ENCODE measurements at regions not wholly inside any gene's neighbourhood (a gene's known extent, or its start where the extent isn't known, plus 50 kb on each side); places are given as distances from the start of the nearest gene placed in this dataset.
A peak's percentile ranks its signal among the peaks of the same experiment; 100 is the strongest.
"Not testable (repeated sequence)": the region's sequence is repeated elsewhere in the genome, so short reads cannot be mapped to it uniquely, and the experiment has no call there.

DNA sequence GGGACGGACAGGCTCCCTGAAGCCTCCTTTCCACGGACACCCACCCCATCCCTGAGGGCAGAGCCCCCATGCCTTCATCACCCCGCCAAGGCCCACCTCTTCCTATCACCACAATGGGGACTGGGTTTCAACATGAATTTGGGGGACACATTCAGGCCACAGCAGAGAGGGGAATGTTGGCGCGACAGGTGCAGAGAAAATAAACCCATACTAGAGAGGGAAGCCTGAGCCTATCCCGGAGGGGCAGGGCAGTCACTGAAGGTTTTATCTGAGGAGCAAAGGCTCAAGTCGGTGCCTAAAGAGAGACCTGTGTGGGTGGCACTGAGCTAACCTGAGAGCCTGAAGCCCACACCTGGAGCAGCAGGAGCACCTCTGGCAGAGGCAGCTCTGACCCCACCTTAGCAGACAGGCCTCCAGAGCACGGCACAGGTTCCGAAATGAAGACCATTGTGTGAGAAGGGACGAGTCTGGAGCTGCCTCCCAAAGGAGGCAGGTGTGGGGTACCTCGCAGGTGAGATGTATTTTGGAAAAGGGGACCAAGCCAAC lies 180.6 kb upstream of the PDE10A start:
- 82% methylated on average over 11 of the region's 11 CpGs for WGBS (ENCODE audit: insufficient coverage)
- H3K27me3 ChIP-seq (ENCODE audit: control insufficient read depth, insufficient read depth, low read length) = peaks cover 23% of the 10 kb centered on the region

DNA sequence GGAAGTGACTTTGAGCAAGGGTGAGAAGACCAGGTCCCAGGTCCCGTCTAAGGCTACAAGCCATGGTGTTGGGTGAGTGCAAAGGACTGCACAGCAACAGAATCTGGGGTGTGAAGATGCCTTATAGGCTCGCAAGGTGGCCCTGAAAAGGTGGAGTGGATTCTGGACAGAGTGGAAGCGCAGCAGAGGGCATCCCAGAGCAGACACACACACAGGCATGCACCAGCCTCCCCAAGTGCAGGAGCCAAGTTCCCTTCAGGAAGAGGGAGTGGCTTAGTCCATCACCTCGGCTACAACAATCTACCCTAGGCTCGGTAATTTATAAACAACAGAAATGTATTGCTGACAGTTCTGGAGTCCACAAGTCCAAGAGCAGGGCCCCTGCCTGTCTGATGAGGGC lies 180.1 kb upstream of the PDE10A start:
- Histone ChIP-seq H3K4me1 (ENCODE audit: control insufficient read depth, insufficient read depth, low read length) (peaks cover 2% of the 10 kb centered on the region), H3K4me3 (ENCODE audit: low read depth, low read length) (no peak overlapping the region), H3K27ac (ENCODE audit: low read depth, low read length) (no peak overlapping the region), H3K27me3 (ENCODE audit: control insufficient read depth, insufficient read depth, low read length) (peaks cover 20% of the 10 kb centered on the region), H3K9me3 (ENCODE audit: control insufficient read depth, insufficient read depth, low read length) (no peaks in the 10 kb centered on the region), H3K36me3 (ENCODE audit: control insufficient read depth, insufficient read depth, low read length) (no peaks in the 10 kb centered on the region)
- no peak for DNase-seq (ENCODE audit: low read depth in 4 of 6, low spot score in 6 of 6)
- WGBS (ENCODE audit: insufficient coverage) = 72% methylated on average over 3 of the region's 5 CpGs

More for the DNA sequence above, 180.6 kb upstream of the PDE10A start:
- peaks cover 2% of the 10 kb centered on the region for H3K4me1 ChIP-seq (ENCODE audit: control insufficient read depth, insufficient read depth, low read length)
- no peaks in the 10 kb centered on the region for H3K36me3 ChIP-seq (ENCODE audit: control insufficient read depth, insufficient read depth, low read length)
- DNase-seq (ENCODE audit: low read depth in 4 of 6, low spot score in 6 of 6) = no peak
- no peak overlapping the region for H3K4me3 ChIP-seq (ENCODE audit: low read depth, low read length)
- H3K9me3 ChIP-seq (ENCODE audit: control insufficient read depth, insufficient read depth, low read length) = no peaks in the 10 kb centered on the region
- H3K27ac ChIP-seq (ENCODE audit: low read depth, low read length) = no peak overlapping the region

DNA sequence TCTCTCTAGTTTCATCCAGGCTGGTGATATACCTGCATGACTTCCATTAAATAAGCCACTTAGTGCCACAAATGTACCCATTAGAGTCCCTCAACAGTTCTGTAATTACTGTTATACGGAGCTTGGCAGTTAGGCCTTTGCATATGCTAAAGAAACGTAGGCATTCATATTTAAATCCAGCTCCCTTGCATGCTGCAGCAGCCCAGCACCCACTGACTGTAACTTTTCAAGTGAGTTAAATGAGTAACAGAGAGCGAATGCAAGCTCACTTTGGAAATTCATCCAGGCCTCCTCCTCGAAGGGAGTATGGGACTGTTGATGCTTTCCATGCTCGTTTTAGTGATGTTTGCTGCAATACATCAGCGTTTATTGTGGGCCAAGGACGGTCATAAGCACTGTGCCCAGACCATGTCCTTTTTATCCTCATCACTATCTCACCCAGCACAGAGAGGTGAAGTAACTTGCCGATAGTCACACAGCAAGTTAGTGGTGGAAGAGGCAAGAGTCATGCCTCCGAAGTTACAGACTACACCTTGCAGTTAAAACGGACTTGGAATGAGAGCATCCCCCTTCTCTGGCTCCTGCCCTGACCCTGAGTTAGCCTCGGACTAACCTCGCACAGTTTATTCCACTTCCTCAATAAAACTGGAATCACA lies 179.4 kb upstream of the PDE10A start:
- no peaks in the 10 kb centered on the region for H3K9me3 ChIP-seq (ENCODE audit: control insufficient read depth, insufficient read depth, low read length)
- peaks cover 2% of the 10 kb centered on the region for H3K4me1 ChIP-seq (ENCODE audit: control insufficient read depth, insufficient read depth, low read length)
- no peak overlapping the region for H3K4me3 ChIP-seq (ENCODE audit: low read depth, low read length)
- peaks cover 18% of the 10 kb centered on the region for H3K27me3 ChIP-seq (ENCODE audit: control insufficient read depth, insufficient read depth, low read length)
- peak in 1 of 6 donors; percentile 56 for DNase-seq (ENCODE audit: low read depth in 4 of 6, low spot score in 6 of 6)
- H3K27ac ChIP-seq (ENCODE audit: low read depth, low read length) = no peak overlapping the region
- no peaks in the 10 kb centered on the region for H3K36me3 ChIP-seq (ENCODE audit: control insufficient read depth, insufficient read depth, low read length)
- WGBS (ENCODE audit: insufficient coverage) = 47% methylated on average over 3 of the region's 12 CpGs

DNA sequence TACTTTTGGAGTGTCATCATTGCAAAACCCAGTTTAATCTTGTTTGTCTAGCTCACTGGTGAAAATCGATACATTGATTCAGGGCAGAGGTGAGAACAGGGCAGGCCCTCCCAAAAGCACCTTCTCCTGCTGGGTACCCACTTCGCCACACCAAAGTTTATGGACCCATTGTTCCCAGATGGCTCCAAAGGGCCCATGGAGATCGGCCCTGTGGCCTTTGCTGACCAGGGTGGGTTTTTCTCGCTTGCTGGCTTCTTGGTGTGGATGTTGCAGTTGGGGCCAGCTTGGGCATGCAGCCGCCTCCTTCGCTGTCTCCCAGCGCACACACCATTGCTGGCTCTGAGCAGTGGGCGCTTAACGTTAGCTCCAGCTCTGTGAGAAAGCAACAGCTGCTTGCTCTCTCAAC lies 178.1 kb upstream of the PDE10A start:
- no peak overlapping the region for H3K27ac ChIP-seq (ENCODE audit: low read depth, low read length)
- H3K27me3 ChIP-seq (ENCODE audit: control insufficient read depth, insufficient read depth, low read length) = peaks cover 10% of the 10 kb centered on the region
- no peak overlapping the region for H3K4me3 ChIP-seq (ENCODE audit: low read depth, low read length)
- DNase-seq (ENCODE audit: low read depth in 4 of 6, low spot score in 6 of 6) = no peak
- no peaks in the 10 kb centered on the region for H3K36me3 ChIP-seq (ENCODE audit: control insufficient read depth, insufficient read depth, low read length)
- WGBS (ENCODE audit: insufficient coverage) = 72% methylated on average over 9 of the region's 9 CpGs
- no peaks in the 10 kb centered on the region for H3K9me3 ChIP-seq (ENCODE audit: control insufficient read depth, insufficient read depth, low read length)
- no peaks in the 10 kb centered on the region for H3K4me1 ChIP-seq (ENCODE audit: control insufficient read depth, insufficient read depth, low read length)

DNA sequence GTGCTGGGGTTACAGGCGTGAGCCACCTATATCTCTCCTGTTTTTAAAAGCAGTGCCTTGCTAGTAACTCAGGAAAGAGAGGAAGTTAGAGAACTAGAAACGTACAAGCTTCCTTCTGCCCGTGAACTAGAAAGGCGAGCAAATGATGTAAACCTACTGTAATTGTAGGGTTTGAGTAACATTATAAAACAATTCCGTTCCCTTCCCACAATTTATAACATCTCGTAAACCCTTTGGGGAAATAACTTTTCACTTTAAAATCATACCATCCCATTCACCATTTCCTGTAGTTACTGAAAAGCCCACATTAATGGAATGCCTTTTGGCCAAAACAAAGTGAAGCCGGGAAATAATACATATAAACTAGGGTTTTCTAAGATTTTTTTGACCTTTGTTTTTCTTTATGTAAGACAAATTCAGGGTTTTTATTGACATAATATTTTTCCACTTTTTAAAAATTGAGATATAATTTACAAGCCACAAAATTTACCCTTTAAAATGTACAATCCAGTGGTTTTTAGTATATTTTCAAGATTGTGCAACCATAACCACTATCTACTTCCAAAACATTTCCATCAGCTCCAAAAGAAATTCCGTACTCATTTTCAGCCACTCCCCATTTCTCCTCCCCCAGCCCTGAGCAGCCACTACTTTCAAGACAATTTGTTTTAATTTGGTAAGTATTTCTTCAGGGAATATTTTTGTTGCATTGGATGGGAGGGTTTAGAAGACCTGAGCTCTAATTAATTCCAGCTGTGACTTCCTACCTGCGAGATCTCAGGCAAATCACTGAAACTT lies 175.1 kb upstream of the PDE10A start:
- DNase-seq (ENCODE audit: low read depth in 4 of 6, low spot score in 6 of 6) = no peak
- Histone ChIP-seq H3K27ac (ENCODE audit: low read depth, low read length) (no peak overlapping the region), H3K9me3 (ENCODE audit: control insufficient read depth, insufficient read depth, low read length) (no peaks in the 10 kb centered on the region), H3K27me3 (ENCODE audit: control insufficient read depth, insufficient read depth, low read length) (peaks cover 7% of the 10 kb centered on the region), H3K4me1 (ENCODE audit: control insufficient read depth, insufficient read depth, low read length) (peaks cover 17% of the 10 kb centered on the region), H3K4me3 (ENCODE audit: low read depth, low read length) (no peak overlapping the region), H3K36me3 (ENCODE audit: control insufficient read depth, insufficient read depth, low read length) (no peaks in the 10 kb centered on the region)
- WGBS (ENCODE audit: insufficient coverage) = no CpG with 5 or more reads among the region's 9 CpGs

DNA sequence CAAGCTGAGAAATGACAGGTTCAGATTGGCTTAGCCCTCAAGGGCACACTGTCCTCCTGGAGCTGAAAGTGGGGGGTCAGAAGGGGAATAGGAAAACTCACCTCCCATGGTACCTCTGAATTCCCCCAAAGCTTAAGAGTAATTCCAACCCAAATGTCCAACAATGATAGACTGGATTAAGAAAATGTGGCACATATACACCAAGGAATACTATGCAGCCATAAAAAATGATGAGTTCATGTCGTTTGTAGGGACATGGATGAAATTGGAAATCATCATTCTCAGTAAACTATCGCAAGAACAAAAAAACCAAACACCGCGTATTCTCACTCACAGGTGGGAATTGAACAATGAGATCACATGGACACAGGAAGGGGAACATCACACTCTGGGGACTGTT lies 173.6 kb upstream of the PDE10A start:
- not testable (repeated sequence) for H3K4me3 ChIP-seq (ENCODE audit: low read depth, low read length); H3K36me3 ChIP-seq (ENCODE audit: control insufficient read depth, insufficient read depth, low read length); H3K9me3 ChIP-seq (ENCODE audit: control insufficient read depth, insufficient read depth, low read length); H3K27me3 ChIP-seq (ENCODE audit: control insufficient read depth, insufficient read depth, low read length); DNase-seq (ENCODE audit: low read depth in 4 of 6, low spot score in 6 of 6); H3K27ac ChIP-seq (ENCODE audit: low read depth, low read length)
- H3K4me1 ChIP-seq (ENCODE audit: control insufficient read depth, insufficient read depth, low read length) = peaks cover 20% of the 10 kb centered on the region
- WGBS (ENCODE audit: insufficient coverage) = no CpG with 5 or more reads among the region's 4 CpGs

DNA sequence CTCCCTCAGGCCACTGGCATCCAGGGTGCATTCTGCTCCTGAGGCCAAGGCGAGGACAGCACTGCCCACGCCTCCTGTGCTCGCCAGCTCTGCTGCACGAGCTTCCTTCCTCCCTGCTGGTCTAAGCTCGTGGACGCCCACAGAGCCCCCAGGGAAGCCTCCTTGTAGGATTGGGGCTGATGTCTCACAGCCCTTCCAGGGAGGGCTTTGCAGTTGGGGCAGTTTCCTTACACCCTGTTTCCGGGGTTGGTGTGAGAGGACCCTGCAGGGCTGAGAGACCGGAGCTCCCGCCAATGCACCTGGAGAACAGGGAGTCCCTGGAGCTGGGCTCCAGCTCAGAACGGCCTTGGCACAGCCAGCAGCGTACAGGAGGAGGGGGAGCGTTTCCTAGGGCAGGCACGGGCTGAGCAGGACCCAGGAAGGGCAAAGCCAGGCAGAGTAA lies 172.4 kb upstream of the PDE10A start:
- H3K4me3 ChIP-seq (ENCODE audit: low read depth, low read length) = no peak overlapping the region
- no peak overlapping the region for H3K27ac ChIP-seq (ENCODE audit: low read depth, low read length)
- no peak for DNase-seq (ENCODE audit: low read depth in 4 of 6, low spot score in 6 of 6)
- H3K27me3 ChIP-seq (ENCODE audit: control insufficient read depth, insufficient read depth, low read length) = peaks cover 6% of the 10 kb centered on the region
- H3K4me1 ChIP-seq (ENCODE audit: control insufficient read depth, insufficient read depth, low read length) = peaks cover 20% of the 10 kb centered on the region
- 74% methylated on average over 11 of the region's 13 CpGs for WGBS (ENCODE audit: insufficient coverage)
- H3K36me3 ChIP-seq (ENCODE audit: control insufficient read depth, insufficient read depth, low read length) = no peaks in the 10 kb centered on the region
- no peaks in the 10 kb centered on the region for H3K9me3 ChIP-seq (ENCODE audit: control insufficient read depth, insufficient read depth, low read length)

DNA sequence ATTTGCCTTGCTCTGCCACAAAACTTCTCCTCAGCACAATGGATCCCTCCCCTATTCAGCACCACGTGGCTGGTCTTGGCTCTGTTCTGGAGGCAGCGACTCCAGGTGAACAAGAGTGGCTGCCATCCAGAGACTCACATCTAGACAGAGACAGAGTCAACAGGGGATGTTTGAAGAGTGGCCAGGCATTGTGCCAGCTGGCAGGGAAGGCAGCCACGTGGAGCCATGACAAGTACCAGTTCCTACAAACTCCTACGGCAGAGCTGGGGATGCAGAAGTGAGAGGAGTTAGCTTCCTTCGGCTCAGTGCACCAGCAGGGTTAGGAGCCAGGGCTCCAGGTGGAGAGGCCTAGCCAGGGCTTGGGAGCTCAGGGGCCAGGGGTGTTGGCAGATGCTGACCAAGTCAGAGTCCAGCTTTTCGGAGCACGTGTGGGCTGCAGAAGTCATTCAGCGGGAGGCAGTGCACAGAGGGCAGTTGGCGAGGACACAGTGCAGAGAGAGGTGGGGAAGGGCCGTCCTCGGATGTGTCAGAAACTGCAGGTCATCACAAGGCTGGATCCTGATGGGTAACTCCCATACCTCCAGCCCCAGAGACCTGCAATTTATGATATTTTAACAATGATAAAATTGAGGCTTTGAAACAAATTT lies 171.7 kb upstream of the PDE10A start:
- Histone ChIP-seq H3K36me3 (ENCODE audit: control insufficient read depth, insufficient read depth, low read length) (no peaks in the 10 kb centered on the region), H3K27me3 (ENCODE audit: control insufficient read depth, insufficient read depth, low read length) (peaks cover 6% of the 10 kb centered on the region), H3K9me3 (ENCODE audit: control insufficient read depth, insufficient read depth, low read length) (no peaks in the 10 kb centered on the region), H3K4me1 (ENCODE audit: control insufficient read depth, insufficient read depth, low read length) (peaks cover 20% of the 10 kb centered on the region), H3K4me3 (ENCODE audit: low read depth, low read length) (no peak overlapping the region), H3K27ac (ENCODE audit: low read depth, low read length) (no peak overlapping the region)
- peak in 2 of 6 donors; percentile 82 to 87 for DNase-seq (ENCODE audit: low read depth in 4 of 6, low spot score in 6 of 6)
- 28% methylated on average over 8 of the region's 11 CpGs for WGBS (ENCODE audit: insufficient coverage)

DNA sequence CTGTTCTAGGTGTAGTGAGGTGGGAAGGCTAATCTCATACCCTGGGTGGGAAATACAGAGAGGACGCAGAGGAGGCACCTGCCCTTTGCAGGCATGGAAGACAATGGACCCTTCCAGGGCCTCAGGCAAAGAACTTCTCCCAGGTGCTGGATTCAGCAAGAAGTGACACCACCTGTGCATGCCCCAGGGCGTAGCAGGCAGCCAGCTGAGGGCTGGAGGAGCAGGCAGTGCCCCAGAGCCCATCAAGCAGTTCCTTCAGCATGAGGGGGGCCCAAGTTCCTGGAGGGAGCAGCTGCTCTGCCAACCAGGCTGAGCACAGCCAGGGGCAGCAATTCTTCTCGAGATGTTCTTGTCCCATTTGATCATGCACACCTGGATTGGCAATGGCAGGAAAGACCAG lies 170.3 kb upstream of the PDE10A start:
- peaks cover 20% of the 10 kb centered on the region for H3K4me1 ChIP-seq (ENCODE audit: control insufficient read depth, insufficient read depth, low read length)
- H3K36me3 ChIP-seq (ENCODE audit: control insufficient read depth, insufficient read depth, low read length) = no peaks in the 10 kb centered on the region
- no peak overlapping the region for H3K4me3 ChIP-seq (ENCODE audit: low read depth, low read length)
- H3K9me3 ChIP-seq (ENCODE audit: control insufficient read depth, insufficient read depth, low read length) = no peaks in the 10 kb centered on the region
- H3K27ac ChIP-seq (ENCODE audit: low read depth, low read length) = no peak overlapping the region
- H3K27me3 ChIP-seq (ENCODE audit: control insufficient read depth, insufficient read depth, low read length) = peaks cover 6% of the 10 kb centered on the region
- DNase-seq (ENCODE audit: low read depth in 4 of 6, low spot score in 6 of 6) = no peak
- 97% methylated on average over 3 of the region's 3 CpGs for WGBS (ENCODE audit: insufficient coverage)

All from spinal cord (tissue), 9 donors.